HG03108 (cell line): ENCODE measurements at regions not wholly inside any gene's neighbourhood (a gene's known extent, or its start where the extent isn't known, plus 50 kb on each side); places are given as distances from the start of the nearest gene placed in this dataset.

Source experiments
- ATAC-seq: cut with Tn5 transposase; IDR thresholded peaks from one replicate; pipeline ENCODE4 v1.9.1; 2021; ENCODE audit warnings: moderate library complexity; ENCODE audit not compliant: unreplicated experiment

- no peak for ATAC-seq
Observed at GRCh38 chr3:150172356-150172755, 201.7 kb upstream of the PFN2 start.

GRCh38 chr3:150170852-150171520, 200.3 kb upstream of the PFN2 start:
- no peak for ATAC-seq

GRCh38 chr3:150169330-150169940, 198.7 kb upstream of the PFN2 start:
- no peak for ATAC-seq

GRCh38 chr3:150168698-150169097, 198.0 kb upstream of the PFN2 start:
- ATAC-seq = no peak

- no peak for ATAC-seq
Observed at GRCh38 chr3:150165396-150166094, 194.8 kb upstream of the PFN2 start.

GRCh38 chr3:150161011-150161410, 190.3 kb upstream of the PFN2 start:
- ATAC-seq = no peak

- ATAC-seq = no peak
Observed at GRCh38 chr3:150158943-150159625, 188.4 kb upstream of the PFN2 start.

- ATAC-seq = no peak
Observed at GRCh38 chr3:150152567-150152966, 181.9 kb upstream of the PFN2 start.

GRCh38 chr3:150150633-150151032, 179.9 kb upstream of the PFN2 start:
- no peak for ATAC-seq

- ATAC-seq = no peak
Observed at GRCh38 chr3:150149651-150150051, 179.0 kb upstream of the PFN2 start.

GRCh38 chr3:150148227-150148626, 177.5 kb upstream of the PFN2 start:
- no peak for ATAC-seq

- no peak for ATAC-seq
Observed at GRCh38 chr3:150147776-150148175, 177.1 kb upstream of the PFN2 start.

- no peak for ATAC-seq
Observed at GRCh38 chr3:150146991-150147761, 176.5 kb upstream of the PFN2 start.

GRCh38 chr3:150145659-150146058, 175.0 kb upstream of the PFN2 start:
- ATAC-seq = no peak

- no peak for ATAC-seq
Observed at GRCh38 chr3:150144191-150144708, 173.6 kb upstream of the PFN2 start.

- no peak for ATAC-seq
Observed at GRCh38 chr3:150142936-150143335, 172.2 kb upstream of the PFN2 start.

- no peak for ATAC-seq
Observed at GRCh38 chr3:150141790-150142326, 171.2 kb upstream of the PFN2 start.

- ATAC-seq = no peak
Observed at GRCh38 chr3:150140614-150141321, 170.1 kb upstream of the PFN2 start.

GRCh38 chr3:150138824-150139223, 168.1 kb upstream of the PFN2 start:
- no peak for ATAC-seq

GRCh38 chr3:150136242-150136641, 165.5 kb upstream of the PFN2 start:
- no peak for ATAC-seq
